ENCODE measurements at regions not wholly inside any gene's neighbourhood (a gene's known extent, or its start where the extent isn't known, plus 50 kb on each side); places are given as distances from the start of the nearest gene placed in this dataset.

DNA sequence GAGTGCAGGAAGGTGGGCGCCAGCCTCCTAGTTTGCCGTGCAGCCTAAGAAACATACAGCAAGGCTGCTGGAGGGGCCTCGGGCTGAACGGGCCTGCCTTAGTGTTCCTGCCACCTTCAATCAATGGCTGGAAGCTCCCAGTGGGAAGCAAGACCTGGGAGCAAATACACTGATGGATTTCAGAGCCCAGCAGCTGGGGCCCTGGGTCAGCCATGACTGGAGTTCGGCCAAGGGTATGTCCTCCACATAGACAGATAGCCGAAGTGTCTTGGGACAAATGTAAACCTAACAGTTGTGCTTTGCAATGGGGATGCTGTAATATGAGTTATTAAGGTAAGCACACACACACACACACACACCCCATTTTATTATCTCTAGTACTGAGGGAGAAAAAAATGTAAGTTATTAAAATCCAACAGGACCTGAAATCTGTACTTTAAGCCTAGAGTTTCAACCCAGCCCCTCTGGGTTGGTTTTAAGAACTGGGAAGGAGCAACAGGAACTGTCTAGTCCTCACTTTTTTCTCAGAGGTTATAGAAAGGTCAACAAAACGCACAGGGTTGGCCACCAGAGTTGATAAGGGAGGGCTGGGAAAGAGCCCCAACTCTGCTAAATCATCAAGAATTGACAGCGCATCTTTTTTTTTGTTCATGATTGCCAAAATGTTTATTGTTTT lies 50.0 kb upstream of the CELF2 start:
- no peak for DNase-seq (ENCODE audit: low read depth)
- TF ChIP-seq, protein P1, sequence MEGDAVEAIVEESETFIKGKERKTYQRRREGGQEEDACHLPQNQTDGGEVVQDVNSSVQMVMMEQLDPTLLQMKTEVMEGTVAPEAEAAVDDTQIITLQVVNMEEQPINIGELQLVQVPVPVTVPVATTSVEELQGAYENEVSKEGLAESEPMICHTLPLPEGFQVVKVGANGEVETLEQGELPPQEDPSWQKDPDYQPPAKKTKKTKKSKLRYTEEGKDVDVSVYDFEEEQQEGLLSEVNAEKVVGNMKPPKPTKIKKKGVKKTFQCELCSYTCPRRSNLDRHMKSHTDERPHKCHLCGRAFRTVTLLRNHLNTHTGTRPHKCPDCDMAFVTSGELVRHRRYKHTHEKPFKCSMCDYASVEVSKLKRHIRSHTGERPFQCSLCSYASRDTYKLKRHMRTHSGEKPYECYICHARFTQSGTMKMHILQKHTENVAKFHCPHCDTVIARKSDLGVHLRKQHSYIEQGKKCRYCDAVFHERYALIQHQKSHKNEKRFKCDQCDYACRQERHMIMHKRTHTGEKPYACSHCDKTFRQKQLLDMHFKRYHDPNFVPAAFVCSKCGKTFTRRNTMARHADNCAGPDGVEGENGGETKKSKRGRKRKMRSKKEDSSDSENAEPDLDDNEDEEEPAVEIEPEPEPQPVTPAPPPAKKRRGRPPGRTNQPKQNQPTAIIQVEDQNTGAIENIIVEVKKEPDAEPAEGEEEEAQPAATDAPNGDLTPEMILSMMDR (conservative IDR thresholded peaks at IDR 0.05; ENCODE audit: control insufficient read depth, insufficient read depth, low read depth, low read length), result no peak
- no peak overlapping the region for H3K4me3 ChIP-seq (ENCODE audit: control insufficient read depth, low read depth, low read length)
